ENCODE measurements at regions not wholly inside any gene's neighbourhood (a gene's known extent, or its start where the extent isn't known, plus 50 kb on each side); places are given as distances from the start of the nearest gene placed in this dataset.

DNA sequence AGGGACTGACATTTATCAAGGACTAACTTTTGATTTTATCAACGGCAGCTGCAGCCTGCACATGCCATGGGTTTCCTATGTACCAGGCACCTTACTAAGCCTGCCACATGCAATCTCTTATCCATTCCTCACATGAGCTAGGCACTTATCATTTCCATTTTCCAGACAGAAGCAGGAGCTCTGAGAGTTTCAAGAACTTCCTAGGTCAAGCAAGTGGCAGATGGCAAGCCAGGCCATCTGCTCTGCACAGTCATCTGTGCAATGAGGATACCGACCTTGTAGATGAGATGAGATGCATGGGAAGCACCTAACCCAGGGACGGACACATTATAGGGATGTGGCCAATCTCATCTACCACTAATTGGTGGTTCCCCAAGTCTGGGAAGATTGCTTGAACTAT, 339.4 kb upstream of the USP24 start:
- intact Hi-C loops (cut with DNase I): no loop called here
- H3K9me3 ChIP-seq: no peaks in the 10 kb centered on the region
- TF ChIP-seq, protein P1, sequence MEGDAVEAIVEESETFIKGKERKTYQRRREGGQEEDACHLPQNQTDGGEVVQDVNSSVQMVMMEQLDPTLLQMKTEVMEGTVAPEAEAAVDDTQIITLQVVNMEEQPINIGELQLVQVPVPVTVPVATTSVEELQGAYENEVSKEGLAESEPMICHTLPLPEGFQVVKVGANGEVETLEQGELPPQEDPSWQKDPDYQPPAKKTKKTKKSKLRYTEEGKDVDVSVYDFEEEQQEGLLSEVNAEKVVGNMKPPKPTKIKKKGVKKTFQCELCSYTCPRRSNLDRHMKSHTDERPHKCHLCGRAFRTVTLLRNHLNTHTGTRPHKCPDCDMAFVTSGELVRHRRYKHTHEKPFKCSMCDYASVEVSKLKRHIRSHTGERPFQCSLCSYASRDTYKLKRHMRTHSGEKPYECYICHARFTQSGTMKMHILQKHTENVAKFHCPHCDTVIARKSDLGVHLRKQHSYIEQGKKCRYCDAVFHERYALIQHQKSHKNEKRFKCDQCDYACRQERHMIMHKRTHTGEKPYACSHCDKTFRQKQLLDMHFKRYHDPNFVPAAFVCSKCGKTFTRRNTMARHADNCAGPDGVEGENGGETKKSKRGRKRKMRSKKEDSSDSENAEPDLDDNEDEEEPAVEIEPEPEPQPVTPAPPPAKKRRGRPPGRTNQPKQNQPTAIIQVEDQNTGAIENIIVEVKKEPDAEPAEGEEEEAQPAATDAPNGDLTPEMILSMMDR (IDR thresholded peaks at IDR 0.05): no peak
- no peak for TF ChIP-seq POLR2A (IDR thresholded peaks at IDR 0.05)
- TF ChIP-seq POLR2AphosphoS5 (IDR thresholded peaks at IDR 0.05): no peak
- no peaks in the 10 kb centered on the region for H3K36me3 ChIP-seq
- no peak for DNase-seq (ENCODE audit: low spot score)
- H3K27me3 ChIP-seq (replicated peaks; ENCODE audit: insufficient read depth): no peaks in the 10 kb centered on the region
- 90% methylated on average over 3 of the region's 3 CpGs for WGBS
- H3K4me3 ChIP-seq: no peak overlapping the region
- H3K4me1 ChIP-seq (replicated peaks): no peaks in the 10 kb centered on the region
- H3K27ac ChIP-seq: no peak overlapping the region

DNA sequence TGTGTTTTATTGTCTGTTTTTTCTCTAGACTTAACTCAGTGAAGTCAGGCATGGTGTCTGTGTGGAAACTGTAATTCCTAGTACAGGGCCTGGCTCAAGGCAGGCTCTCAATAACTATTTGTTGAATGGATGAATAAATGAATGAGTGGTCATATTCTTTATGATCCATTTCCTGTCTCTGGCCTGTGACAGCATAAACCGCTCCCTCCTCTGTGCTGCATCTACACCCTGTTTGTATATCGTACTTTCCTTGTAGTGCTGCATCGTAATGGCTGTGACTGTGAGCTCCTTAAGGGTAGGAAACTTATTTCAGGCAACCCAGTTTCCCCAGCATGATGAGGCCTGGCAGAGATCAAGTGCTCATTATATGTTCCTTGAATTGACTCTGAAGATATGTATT, 337.5 kb upstream of the USP24 start:
- 94% methylated on average over 3 of the region's 3 CpGs for WGBS
- no peak overlapping the region for H3K27ac ChIP-seq
- no peak overlapping the region for H3K4me3 ChIP-seq
- DNase-seq (ENCODE audit: low spot score): no peak
- TF ChIP-seq POLR2A (IDR thresholded peaks at IDR 0.05): no peak
- no peaks in the 10 kb centered on the region for H3K9me3 ChIP-seq
- no peaks in the 10 kb centered on the region for H3K4me1 ChIP-seq (replicated peaks)
- intact Hi-C loops (cut with DNase I): no loop called here
- H3K36me3 ChIP-seq: no peaks in the 10 kb centered on the region
- H3K27me3 ChIP-seq (replicated peaks; ENCODE audit: insufficient read depth): no peaks in the 10 kb centered on the region

DNA sequence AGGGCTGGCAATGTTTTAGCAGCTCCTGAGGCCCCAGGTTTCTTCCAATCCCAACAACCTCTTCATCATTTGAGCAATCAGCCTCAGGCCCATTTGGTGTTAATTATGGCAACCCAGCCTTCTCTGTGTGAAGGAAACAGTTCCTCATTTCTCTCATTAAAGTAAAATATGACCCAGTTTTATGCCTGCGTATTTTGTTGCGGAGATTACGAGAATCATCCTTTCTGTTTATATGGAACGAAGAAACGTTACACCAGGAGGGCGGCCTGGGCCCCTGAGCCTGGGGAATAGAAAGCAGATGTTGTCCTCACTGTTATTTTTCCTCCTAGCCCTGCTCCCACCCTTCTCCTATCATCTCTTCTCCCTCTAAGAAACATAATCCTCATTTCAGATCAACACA, 332.2 kb upstream of the USP24 start:
- H3K27ac ChIP-seq: peak overlapping the region; percentile 19 to 27
- H3K9me3 ChIP-seq: no peaks in the 10 kb centered on the region
- no peak overlapping the region for H3K4me3 ChIP-seq
- whole genome bisulfite sequencing: 67% methylated on average over 6 of the region's 6 CpGs
- H3K27me3 ChIP-seq (replicated peaks; ENCODE audit: insufficient read depth): no peaks in the 10 kb centered on the region
- no peak for DNase-seq (ENCODE audit: low spot score)
- intact Hi-C loops (cut with DNase I): no loop called here
- no peaks in the 10 kb centered on the region for H3K4me1 ChIP-seq (replicated peaks)
- H3K36me3 ChIP-seq: no peaks in the 10 kb centered on the region
- TF ChIP-seq, protein P1 (IDR thresholded peaks at IDR 0.05): no peak
- no peak for TF ChIP-seq POLR2AphosphoS5 (IDR thresholded peaks at IDR 0.05)
- no peak for TF ChIP-seq POLR2A (IDR thresholded peaks at IDR 0.05)

DNA sequence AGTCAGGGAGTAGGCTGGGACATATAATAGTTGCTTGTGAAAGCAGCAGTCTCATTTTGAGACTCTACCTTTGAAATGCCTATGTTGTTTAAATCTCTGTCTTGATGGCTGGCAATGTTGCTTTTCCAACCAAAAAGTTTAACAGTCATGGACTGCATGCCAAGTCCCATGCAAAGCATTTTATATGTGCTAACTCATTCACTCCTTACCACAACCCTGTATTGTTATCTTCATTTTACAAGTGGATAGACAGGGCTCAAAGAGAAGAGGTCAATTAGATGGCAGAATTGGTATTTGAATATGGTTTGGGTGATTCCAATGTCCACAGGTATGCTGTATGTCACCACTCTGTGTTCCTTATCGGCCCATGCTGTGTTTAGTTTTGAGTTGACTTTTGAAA, 331.4 kb upstream of the USP24 start:
- no peaks in the 10 kb centered on the region for H3K36me3 ChIP-seq
- H3K9me3 ChIP-seq: no peaks in the 10 kb centered on the region
- intact Hi-C loops (cut with DNase I): no loop called here
- peak overlapping the region; percentile 19 to 27 for H3K27ac ChIP-seq
- DNase-seq (ENCODE audit: low spot score): no peak
- no peak overlapping the region for H3K4me3 ChIP-seq
- no peak for TF ChIP-seq POLR2A (IDR thresholded peaks at IDR 0.05)
- TF ChIP-seq POLR2AphosphoS5 (IDR thresholded peaks at IDR 0.05): no peak
- TF ChIP-seq, protein P1 (IDR thresholded peaks at IDR 0.05): no peak
- no peaks in the 10 kb centered on the region for H3K4me1 ChIP-seq (replicated peaks)
- H3K27me3 ChIP-seq (replicated peaks; ENCODE audit: insufficient read depth): no peaks in the 10 kb centered on the region
- WGBS: 81% methylated on average over 1 of the region's 1 CpG

DNA sequence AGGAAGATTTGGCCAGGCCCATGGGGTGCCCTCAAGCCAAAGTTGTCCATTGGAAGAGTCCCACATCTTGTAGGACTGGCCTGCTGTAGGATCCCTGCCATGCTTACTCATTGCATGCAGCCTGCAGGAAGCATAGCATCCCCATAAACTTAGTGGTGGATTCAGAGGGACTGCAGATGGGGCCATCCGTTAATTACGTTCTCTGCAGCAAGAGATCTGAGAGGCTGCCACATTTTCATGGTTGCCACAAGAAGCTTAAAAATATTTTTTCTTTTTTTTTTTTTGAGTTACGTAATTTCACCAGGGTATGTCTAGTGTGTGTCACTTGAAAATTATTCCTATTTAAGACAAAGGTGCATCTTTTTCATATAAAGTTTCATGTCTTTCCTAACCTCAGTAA, 329.7 kb upstream of the USP24 start:
- intact Hi-C loops (cut with DNase I): no loop called here
- H3K9me3 ChIP-seq: no peaks in the 10 kb centered on the region
- WGBS: 91% methylated on average over 3 of the region's 3 CpGs
- H3K27me3 ChIP-seq (replicated peaks; ENCODE audit: insufficient read depth): no peaks in the 10 kb centered on the region
- TF ChIP-seq, protein P1 (IDR thresholded peaks at IDR 0.05): no peak
- TF ChIP-seq POLR2AphosphoS5 (IDR thresholded peaks at IDR 0.05) (no peak), POLR2A (IDR thresholded peaks at IDR 0.05) (no peak)
- H3K27ac ChIP-seq: no peak overlapping the region
- no peak overlapping the region for H3K4me3 ChIP-seq
- no peak for DNase-seq (ENCODE audit: low spot score)
- H3K36me3 ChIP-seq: no peaks in the 10 kb centered on the region
- no peaks in the 10 kb centered on the region for H3K4me1 ChIP-seq (replicated peaks)

All from prostate gland (tissue), 2 donors.